ENCODE measurements at regions not wholly inside any gene's neighbourhood (a gene's known extent, or its start where the extent isn't known, plus 50 kb on each side); places are given as distances from the start of the nearest gene placed in this dataset.

- no peaks in the 10 kb centered on the region for H3K9me3 Mint-ChIP-seq (ENCODE audit: unreplicated experiment)
- H3K36me3 Mint-ChIP-seq (ENCODE audit: insufficient read depth, unreplicated experiment) = no peaks in the 10 kb centered on the region
- no peaks in the 10 kb centered on the region for H3K9me3 ChIP-seq
- no peaks in the 10 kb centered on the region for H3K27me3 Mint-ChIP-seq (ENCODE audit: insufficient read depth, unreplicated experiment)
- ChIA-PET CTCF (no interaction called here), POLR2A (no interaction called here)
- no peaks in the 10 kb centered on the region for H3K4me1 ChIP-seq
- intact Hi-C loops (cut with micrococcal nuclease; ENCODE audit: unreplicated experiment) = no loop called here
- TF ChIP-seq CTCF (IDR thresholded peaks at IDR 0.05; ENCODE audit: insufficient read depth in 1 of 2, low read depth in 1 of 2, low read length in 1 of 2, severe bottlenecking in 1 of 2, unreplicated experiment in 1 of 2) = no peak
- no peak overlapping the region for H3K4me3 ChIP-seq (ENCODE audit: low read depth, low read length)
- no peak for DNase-seq
- no TSS peak for BruUV-seq (replicated peaks)
- H3K4me3 Mint-ChIP-seq (ENCODE audit: unreplicated experiment) = no peak overlapping the region
- no peaks in the 10 kb centered on the region for H3K4me1 Mint-ChIP-seq (ENCODE audit: low read depth, unreplicated experiment)
- no peaks in the 10 kb centered on the region; the same call in 1 of the 2 replicates for H3K27me3 ChIP-seq (replicated peaks; ENCODE audit: control insufficient read depth, insufficient read depth, low read length)
- no peaks in the 10 kb centered on the region for H3K36me3 ChIP-seq (ENCODE audit: control insufficient read depth, insufficient read depth, low read length)
- no peak overlapping the region for H3K27ac Mint-ChIP-seq (ENCODE audit: unreplicated experiment)
Measured at GRCh38 chr5:126269511-126269910, 153.7 kb upstream of the GRAMD2B start.

GRCh38 chr5:126271141-126271540, 152.1 kb upstream of the GRAMD2B start:
- POLR2A ChIA-PET = no interaction called here

GRCh38 chr5:126274076-126274762, 149.0 kb upstream of the GRAMD2B start:
- no peak for TF ChIP-seq CTCF (IDR thresholded peaks at IDR 0.05; ENCODE audit: insufficient read depth in 1 of 2, low read depth in 1 of 2, low read length in 1 of 2, severe bottlenecking in 1 of 2, unreplicated experiment in 1 of 2)
- H3K27me3 ChIP-seq (replicated peaks; ENCODE audit: control insufficient read depth, insufficient read depth, low read length) = no peaks in the 10 kb centered on the region; the same call in 1 of the 2 replicates
- no peaks in the 10 kb centered on the region for H3K36me3 ChIP-seq (ENCODE audit: control insufficient read depth, insufficient read depth, low read length)
- no peak for DNase-seq
- intact Hi-C loops (cut with micrococcal nuclease; ENCODE audit: unreplicated experiment) = no loop called here
- Mint-ChIP-seq H3K27me3 (ENCODE audit: insufficient read depth, unreplicated experiment) (no peaks in the 10 kb centered on the region), H3K36me3 (ENCODE audit: insufficient read depth, unreplicated experiment) (no peaks in the 10 kb centered on the region), H3K9me3 (ENCODE audit: unreplicated experiment) (no peaks in the 10 kb centered on the region), H3K27ac (ENCODE audit: unreplicated experiment) (no peak overlapping the region), H3K4me3 (ENCODE audit: unreplicated experiment) (no peak overlapping the region), H3K4me1 (ENCODE audit: low read depth, unreplicated experiment) (no peaks in the 10 kb centered on the region)
- H3K4me1 ChIP-seq = no peaks in the 10 kb centered on the region
- no peaks in the 10 kb centered on the region for H3K9me3 ChIP-seq
- ChIA-PET CTCF (no interaction called here), POLR2A (no interaction called here)
- no peak overlapping the region for H3K4me3 ChIP-seq (ENCODE audit: low read depth, low read length)
- no TSS peak for BruUV-seq (replicated peaks)

More at GRCh38 chr5:126271141-126271540, 152.1 kb upstream of the GRAMD2B start:
- no peak overlapping the region for H3K4me3 Mint-ChIP-seq (ENCODE audit: unreplicated experiment)
- intact Hi-C loops (cut with micrococcal nuclease; ENCODE audit: unreplicated experiment) = no loop called here
- no peaks in the 10 kb centered on the region for H3K4me1 Mint-ChIP-seq (ENCODE audit: low read depth, unreplicated experiment)
- Histone ChIP-seq H3K36me3 (ENCODE audit: control insufficient read depth, insufficient read depth, low read length) (no peaks in the 10 kb centered on the region), H3K27me3 (replicated peaks; ENCODE audit: control insufficient read depth, insufficient read depth, low read length) (no peaks in the 10 kb centered on the region; the same call in 1 of the 2 replicates), H3K4me1 (no peaks in the 10 kb centered on the region), H3K4me3 (ENCODE audit: low read depth, low read length) (no peak overlapping the region), H3K9me3 (no peaks in the 10 kb centered on the region)
- no peaks in the 10 kb centered on the region for H3K9me3 Mint-ChIP-seq (ENCODE audit: unreplicated experiment)
- DNase-seq = no peak
- no TSS peak for BruUV-seq (replicated peaks)
- CTCF ChIA-PET = no interaction called here
- no peaks in the 10 kb centered on the region for H3K27me3 Mint-ChIP-seq (ENCODE audit: insufficient read depth, unreplicated experiment)
- no peak overlapping the region for H3K27ac Mint-ChIP-seq (ENCODE audit: unreplicated experiment)
- TF ChIP-seq CTCF (IDR thresholded peaks at IDR 0.05; ENCODE audit: insufficient read depth in 1 of 2, low read depth in 1 of 2, low read length in 1 of 2, severe bottlenecking in 1 of 2, unreplicated experiment in 1 of 2) = no peak
- no peaks in the 10 kb centered on the region for H3K36me3 Mint-ChIP-seq (ENCODE audit: insufficient read depth, unreplicated experiment)
